ENCODE measurements at regions not wholly inside any gene's neighbourhood (a gene's known extent, or its start where the extent isn't known, plus 50 kb on each side); places are given as distances from the start of the nearest gene placed in this dataset.

DNA sequence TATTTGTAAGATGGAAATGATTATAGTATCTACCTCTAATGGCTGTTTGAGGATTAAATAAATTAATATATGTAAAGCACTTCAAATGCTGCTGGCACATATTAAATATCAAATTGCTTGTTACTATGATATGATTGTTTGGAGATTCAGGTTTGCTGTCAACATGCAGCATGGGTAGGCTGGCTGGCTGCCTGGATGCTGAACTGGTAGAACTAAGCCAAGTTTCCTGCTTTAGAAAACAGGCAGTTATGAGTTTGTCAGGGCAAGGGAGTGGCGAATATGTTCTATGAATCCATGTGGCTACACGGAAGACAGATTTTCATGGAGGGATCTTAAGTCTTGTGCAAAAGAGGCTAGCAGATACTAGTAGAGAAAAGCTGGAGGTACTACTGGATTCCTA lies 239.6 kb downstream of the GBA3 start:
- no peak overlapping the region for H3K4me3 ChIP-seq
- H3K36me3 ChIP-seq (ENCODE audit: insufficient read depth in 1 of 2, low read depth in 1 of 2) = no peaks in the 10 kb centered on the region
- no peaks in the 10 kb centered on the region for H3K4me1 ChIP-seq
- no peaks in the 10 kb centered on the region for H3K27me3 ChIP-seq (ENCODE audit: insufficient read depth in 3 of 3, low read length in 2 of 3)
- 65 to 75% (median 67%) methylated on average over 2 of the region's 2 CpGs for WGBS, 3 donors
- H3K27ac ChIP-seq = no peak overlapping the region
- H3K9me3 ChIP-seq = no peaks in the 10 kb centered on the region
- ATAC-seq = no peak
- TF ChIP-seq, protein P1, sequence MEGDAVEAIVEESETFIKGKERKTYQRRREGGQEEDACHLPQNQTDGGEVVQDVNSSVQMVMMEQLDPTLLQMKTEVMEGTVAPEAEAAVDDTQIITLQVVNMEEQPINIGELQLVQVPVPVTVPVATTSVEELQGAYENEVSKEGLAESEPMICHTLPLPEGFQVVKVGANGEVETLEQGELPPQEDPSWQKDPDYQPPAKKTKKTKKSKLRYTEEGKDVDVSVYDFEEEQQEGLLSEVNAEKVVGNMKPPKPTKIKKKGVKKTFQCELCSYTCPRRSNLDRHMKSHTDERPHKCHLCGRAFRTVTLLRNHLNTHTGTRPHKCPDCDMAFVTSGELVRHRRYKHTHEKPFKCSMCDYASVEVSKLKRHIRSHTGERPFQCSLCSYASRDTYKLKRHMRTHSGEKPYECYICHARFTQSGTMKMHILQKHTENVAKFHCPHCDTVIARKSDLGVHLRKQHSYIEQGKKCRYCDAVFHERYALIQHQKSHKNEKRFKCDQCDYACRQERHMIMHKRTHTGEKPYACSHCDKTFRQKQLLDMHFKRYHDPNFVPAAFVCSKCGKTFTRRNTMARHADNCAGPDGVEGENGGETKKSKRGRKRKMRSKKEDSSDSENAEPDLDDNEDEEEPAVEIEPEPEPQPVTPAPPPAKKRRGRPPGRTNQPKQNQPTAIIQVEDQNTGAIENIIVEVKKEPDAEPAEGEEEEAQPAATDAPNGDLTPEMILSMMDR (IDR thresholded peaks at IDR 0.05) = no peak
- intact Hi-C loops (cut with DNase I) = no loop called here
- DNase-seq = no peak

- H3K36me3 ChIP-seq (ENCODE audit: insufficient read depth in 1 of 2, low read depth in 1 of 2) = no peaks in the 10 kb centered on the region
- WGBS, 3 donors = 87 to 92% (median 90%) methylated on average over 2 of the region's 2 CpGs
- no peaks in the 10 kb centered on the region for H3K4me1 ChIP-seq
- H3K27me3 ChIP-seq (ENCODE audit: insufficient read depth in 3 of 3, low read length in 2 of 3) = no peaks in the 10 kb centered on the region
- ATAC-seq (no peak), DNase-seq (no peak)
- H3K9me3 ChIP-seq = no peaks in the 10 kb centered on the region
- H3K27ac ChIP-seq = no peak overlapping the region
- no peak overlapping the region for H3K4me3 ChIP-seq
- intact Hi-C loops (cut with DNase I) = no loop called here
- TF ChIP-seq, protein P1 (IDR thresholded peaks at IDR 0.05) = no peak
Measured at GRCh38 chr4:22922426-22922825, 229.7 kb downstream of the GBA3 start.

DNA sequence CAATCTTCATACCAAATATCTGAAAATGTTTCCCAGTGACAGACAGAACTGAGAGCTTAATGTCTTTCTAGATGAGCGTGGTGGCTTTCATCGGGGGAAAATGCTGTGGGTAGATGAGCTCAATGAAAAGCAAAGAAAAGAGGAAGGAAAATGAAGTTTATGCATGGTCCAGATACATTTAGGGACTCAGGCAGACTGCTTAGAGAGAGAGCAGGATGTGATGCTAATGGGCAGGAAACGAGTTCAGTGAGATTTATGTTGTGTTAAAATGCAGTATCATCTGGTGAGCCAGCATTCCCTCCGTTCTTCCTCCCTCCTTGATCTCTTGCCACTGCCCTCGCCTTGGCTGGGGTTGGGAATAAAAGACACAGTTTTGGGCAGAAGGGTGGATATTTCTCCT lies 229.2 kb downstream of the GBA3 start:
- no peaks in the 10 kb centered on the region for H3K36me3 ChIP-seq (ENCODE audit: insufficient read depth in 1 of 2, low read depth in 1 of 2)
- 36 to 48% (median 47%) methylated on average over 5 of the region's 5 CpGs for WGBS, 3 donors
- no peak overlapping the region for H3K27ac ChIP-seq
- DNase-seq = no peak
- no peak overlapping the region for H3K4me3 ChIP-seq
- H3K9me3 ChIP-seq = no peaks in the 10 kb centered on the region
- TF ChIP-seq, protein P1 (IDR thresholded peaks at IDR 0.05) = no peak
- H3K4me1 ChIP-seq = no peaks in the 10 kb centered on the region
- intact Hi-C loops (cut with DNase I) = no loop called here
- ATAC-seq = no peak
- no peaks in the 10 kb centered on the region for H3K27me3 ChIP-seq (ENCODE audit: insufficient read depth in 3 of 3, low read length in 2 of 3)

GRCh38 chr4:22911285-22911684 lies 218.5 kb downstream of the GBA3 start:
- intact Hi-C loops (cut with DNase I) = no loop called here
- no peaks in the 10 kb centered on the region for H3K27me3 ChIP-seq (ENCODE audit: insufficient read depth in 3 of 3, low read length in 2 of 3)
- TF ChIP-seq, protein P1 (IDR thresholded peaks at IDR 0.05) = no peak
- no peak overlapping the region for H3K4me3 ChIP-seq
- DNase-seq (no peak), ATAC-seq (no peak)
- H3K36me3 ChIP-seq (ENCODE audit: insufficient read depth in 1 of 2, low read depth in 1 of 2) = no peaks in the 10 kb centered on the region
- no peak overlapping the region for H3K27ac ChIP-seq
- H3K4me1 ChIP-seq = no peaks in the 10 kb centered on the region
- H3K9me3 ChIP-seq = no peaks in the 10 kb centered on the region

DNA sequence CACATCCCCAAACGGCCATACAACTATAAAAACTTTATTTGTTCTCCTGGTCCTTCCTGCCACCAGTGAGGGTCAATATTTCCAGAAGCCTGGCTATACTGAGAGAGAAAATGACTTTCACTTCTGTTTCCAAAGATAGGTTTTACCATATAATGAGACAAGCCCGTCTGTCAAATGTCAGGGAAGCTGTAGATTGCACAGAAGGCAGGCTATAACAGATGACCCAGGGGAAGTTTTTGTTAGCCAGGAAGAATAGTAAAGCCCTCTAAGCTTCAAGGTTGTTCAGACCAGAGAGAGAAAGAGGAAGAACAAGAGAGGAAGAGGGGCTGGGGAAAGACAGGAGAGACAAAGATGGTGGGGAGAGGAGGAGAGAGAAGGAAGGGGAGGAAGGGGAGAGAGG lies 217.5 kb downstream of the GBA3 start:
- no peaks in the 10 kb centered on the region for H3K27me3 ChIP-seq (ENCODE audit: insufficient read depth in 3 of 3, low read length in 2 of 3)
- no peaks in the 10 kb centered on the region for H3K36me3 ChIP-seq (ENCODE audit: insufficient read depth in 1 of 2, low read depth in 1 of 2)
- no peak overlapping the region for H3K4me3 ChIP-seq
- TF ChIP-seq, protein P1 (IDR thresholded peaks at IDR 0.05) = no peak
- ATAC-seq (no peak), DNase-seq (no peak)
- no peak overlapping the region for H3K27ac ChIP-seq
- intact Hi-C loops (cut with DNase I) = no loop called here
- no peaks in the 10 kb centered on the region for H3K4me1 ChIP-seq
- WGBS, 3 donors = 35 to 43% (median 38%) methylated on average over 2 of the region's 2 CpGs
- H3K9me3 ChIP-seq = peaks cover 2% of the 10 kb centered on the region

Data from psoas muscle (tissue), 7 donors.